SK-N-SH (cell line): ENCODE measurements at regions not wholly inside any gene's neighbourhood (a gene's known extent, or its start where the extent isn't known, plus 50 kb on each side); places are given as distances from the start of the nearest gene placed in this dataset.

Experiments used
- CTCF ChIA-PET: fragments of 300-600, 350-600 bp; formaldehyde crosslinking; extraction: SDS; loops from one replicate; lab custom pipeline; 2021; lab: Yijun Ruan, JAX
- POLR2A ChIA-PET: fragments of 350-600 bp; sonication (Branson Sonifier 250); formaldehyde crosslinking; extraction: SDS; loops from one replicate; lab custom pipeline; 2020; ENCODE audit warnings: antibody characterized with exemption, inconsistent platforms; lab: Yijun Ruan, JAX
- DNase-seq: peaks from one replicate; pipeline ENCODE4 v3.0.0; 2012
- H2AFZ ChIP-seq: fragments of 200-600 bp; sonication (generic); 2 replicates; pipeline ENCODE4 v1.8.1; 2016; ENCODE audit warnings: antibody characterized with exemption, mild to moderate bottlenecking, low read depth
- H3F3A ChIP-seq: fragments of 200-600 bp; sonication (generic); replicated peaks from 2 replicates; pipeline ENCODE3; 2016; ENCODE audit warnings: antibody characterized with exemption, mild to moderate bottlenecking; ENCODE audit not compliant: insufficient read depth
- H3K27ac ChIP-seq, 2 experiments: fragments of 200-500 bp in 1 of 2; fragments of 200-600 bp in 1 of 2; sonication (Bioruptor generic) in 1 of 2; sonication (generic), shearing (Covaris generic) in 1 of 2; 2 replicates each; pipeline versions ENCODE4 v1.5.1 to v1.6.1; 2014 to 2016; ENCODE audit warnings: low read depth in 2 of 2, inconsistent platforms in 1 of 2, low read length in 1 of 2, mild to moderate bottlenecking in 1 of 2, mixed read lengths in 1 of 2
- H3K27me3 ChIP-seq: fragments of 200-600 bp; sonication (generic), shearing (Covaris generic); 2 replicates; pipeline ENCODE4 v1.6.1; 2016; ENCODE audit warnings: mixed run types; ENCODE audit not compliant: insufficient read depth
- H3K36me3 ChIP-seq, 2 experiments: fragments of 200-500 bp in 1 of 2; fragments of 200-600 bp in 1 of 2; sonication (Bioruptor generic) in 1 of 2; sonication (generic) in 1 of 2; replicated peaks in 1 of 2; 2 replicates each; pipeline versions ENCODE3 to v1.5.1; 2014 to 2016; ENCODE audit warnings: low read length in 1 of 2, mild to moderate bottlenecking in 1 of 2; ENCODE audit not compliant: insufficient read depth in 2 of 2, control insufficient read depth in 1 of 2
- H3K4me1 ChIP-seq, 2 experiments: fragments of 200-500 bp in 1 of 2; fragments of 200-600 bp in 1 of 2; sonication (Bioruptor generic) in 1 of 2; sonication (generic), shearing (Covaris generic) in 1 of 2; 2 replicates each; pipeline versions ENCODE4 v1.5.1 to v1.6.1; 2014 to 2016; ENCODE audit warnings: low read depth in 1 of 2, low read length in 1 of 2, mixed run types in 1 of 2; ENCODE audit not compliant: insufficient read depth in 2 of 2, control insufficient read depth in 1 of 2
- H3K4me2 ChIP-seq: fragments of 200-600 bp; sonication (generic), shearing (Covaris generic); 2 replicates; pipeline ENCODE4 v1.6.1; 2017; ENCODE audit warnings: mixed run types
- H3K4me3 ChIP-seq, 2 experiments: fragments of 200-500 bp in 1 of 2; fragments of 200-600 bp in 1 of 2; sonication (Bioruptor generic) in 1 of 2; sonication (generic), shearing (Covaris generic) in 1 of 2; 2 replicates each; pipeline versions ENCODE4 v1.5.1 to v1.8.1; 2014 to 2016; ENCODE audit warnings: low read depth in 2 of 2, inconsistent platforms in 1 of 2, low read length in 1 of 2, mild to moderate bottlenecking in 1 of 2, mixed read lengths in 1 of 2, moderate library complexity in 1 of 2
- H3K79me2 ChIP-seq: fragments of 200-600 bp; sonication (generic); 2 replicates; pipeline ENCODE4 v1.8.1; 2017; ENCODE audit warnings: mild to moderate bottlenecking; ENCODE audit not compliant: insufficient read depth
- H3K9ac ChIP-seq: fragments of 200-600 bp; sonication (generic); 2 replicates; pipeline ENCODE4 v1.6.1; 2017; ENCODE audit warnings: mixed run types
- H3K9me2 ChIP-seq: fragments of 200-600 bp; sonication (generic); 2 replicates; pipeline ENCODE4 v1.6.1; 2017; ENCODE audit warnings: mixed run types
- H3K9me3 ChIP-seq: fragments of 200-600 bp; sonication (generic); 2 replicates; pipeline ENCODE4 v1.6.1; 2017; ENCODE audit warnings: mixed run types, mild to moderate bottlenecking, moderate library complexity
- H4K20me1 ChIP-seq: fragments of 200-600 bp; sonication (generic); 2 replicates; pipeline ENCODE4 v1.6.1; 2017; ENCODE audit warnings: mild to moderate bottlenecking, mixed run types; ENCODE audit not compliant: insufficient read depth
- CHD2 ChIP-seq: fragments of 150-350 bp; IDR thresholded peaks from 2 replicates; pipeline ENCODE4 v1.6.1; 2018; ENCODE audit warnings: low read length; ENCODE audit not compliant: partially characterized antibody
- CTCF ChIP-seq: fragments of 200-600 bp; sonication (generic); IDR thresholded peaks from 2 replicates; pipeline ENCODE4 v1.6.1; 2017; ENCODE audit warnings: antibody characterized with exemption, mild to moderate bottlenecking, moderate library complexity
- EP300 ChIP-seq, 2 experiments: IDR thresholded peaks; 2 replicates each; pipeline versions ENCODE4 v1.4.0 to v1.6.1; 2012; ENCODE audit warnings: borderline replicate concordance in 1 of 2, low read depth in 1 of 2, low read length in 1 of 2
- FOSL2 ChIP-seq: IDR thresholded peaks from 2 replicates; pipeline ENCODE4 v1.4.0; 2012; ENCODE audit warnings: low read depth, mild to moderate bottlenecking, moderate library complexity, borderline replicate concordance
- FOXJ3 ChIP-seq: sonication (generic); formaldehyde crosslinking; IDR thresholded peaks from 2 replicates; pipeline ENCODE4 v1.5.1; 2020; ENCODE audit warnings: mild to moderate bottlenecking, missing genetic modification reagents
- FOXM1 ChIP-seq: IDR thresholded peaks from 2 replicates; pipeline ENCODE4 v1.4.0; 2012; ENCODE audit warnings: low read depth, mild to moderate bottlenecking
- GATA2 ChIP-seq: sonication (generic); formaldehyde crosslinking; IDR thresholded peaks from 2 replicates; pipeline ENCODE4 v1.5.0; 2020; ENCODE audit warnings: mild to moderate bottlenecking, missing genetic modification reagents
- IRF3 ChIP-seq: fragments of 150-350 bp; IDR thresholded peaks from 2 replicates; pipeline ENCODE4 v1.6.1; 2016; ENCODE audit warnings: mild to moderate bottlenecking, low read depth, low read length
- JUND ChIP-seq: IDR thresholded peaks from 2 replicates; pipeline ENCODE4 v1.4.0; 2012
- MXI1 ChIP-seq: IDR thresholded peaks from 2 replicates; pipeline ENCODE4 v1.6.1; 2012; ENCODE audit warnings: mild to moderate bottlenecking, low read depth, low read length, improper control_type of control experiment
- NFIC ChIP-seq: IDR thresholded peaks from 2 replicates; pipeline ENCODE4 v1.4.0; 2012; ENCODE audit warnings: borderline replicate concordance
- NRF1 ChIP-seq: IDR thresholded peaks from 2 replicates; pipeline ENCODE4 v1.6.1; 2012; ENCODE audit warnings: low read depth, mild to moderate bottlenecking, low read length
- RAD21 ChIP-seq: IDR thresholded peaks from 2 replicates; pipeline ENCODE4 v1.6.1; 2012; ENCODE audit warnings: mild to moderate bottlenecking, low read length
- SIN3A ChIP-seq: IDR thresholded peaks from 2 replicates; pipeline ENCODE4 v1.6.1; 2012; ENCODE audit warnings: low read depth, mild to moderate bottlenecking, low read length, moderate library complexity, borderline replicate concordance
- TAF1 ChIP-seq: IDR thresholded peaks from 2 replicates; pipeline ENCODE4 v1.6.1; 2012; ENCODE audit warnings: low read depth, mild to moderate bottlenecking, low read length, moderate library complexity, borderline replicate concordance
- USF1 ChIP-seq: IDR thresholded peaks from 2 replicates; pipeline ENCODE4 v1.4.0; 2012; ENCODE audit warnings: low read depth, borderline replicate concordance
- USF2 ChIP-seq: fragments of 150-350 bp; IDR thresholded peaks from 2 replicates; pipeline ENCODE4 v1.6.1; 2017; ENCODE audit warnings: antibody characterized with exemption, low read length, low read depth, borderline replicate concordance
- ZBTB33 ChIP-seq: IDR thresholded peaks from 2 replicates; pipeline ENCODE4 v1.4.0; 2012; ENCODE audit warnings: low read depth, borderline replicate concordance
- WGBS: methylation state at CpG from one replicate; pipeline ENCODE4 v1.1.6; 2017; ENCODE audit warnings: low lambda C conversion rate; 5-methylcytosine and 5-hydroxymethylcytosine counted together

- Histone ChIP-seq H2AFZ (no peak overlapping the region), H3K9ac (no peak overlapping the region), H3K79me2 (no peaks in the 10 kb centered on the region), H3K36me3 (no peaks in the 10 kb centered on the region), H3K9me3 (peaks cover 3% of the 10 kb centered on the region), H3K4me1 (no peaks in the 10 kb centered on the region), H3F3A (no peaks in the 10 kb centered on the region), H4K20me1 (no peaks in the 10 kb centered on the region), H3K27me3 (no peaks in the 10 kb centered on the region), H3K4me2 (no peak overlapping the region), H3K9me2 (no peaks in the 10 kb centered on the region), H3K27ac (no peak overlapping the region), H3K4me3 (no peak overlapping the region)
- WGBS: 100% methylated on average over 1 of the region's 1 CpG
- CTCF ChIA-PET: no interaction called here
- no peak for TF ChIP-seq JUND
- TF ChIP-seq ZBTB33: no peak
- no peak for TF ChIP-seq USF2
- TF ChIP-seq GATA2 (CRISPR knock-in tag): no peak
- TF ChIP-seq MXI1: no peak
- no peak for TF ChIP-seq RAD21
- TF ChIP-seq CTCF: no peak
- no peak for TF ChIP-seq SIN3A
- TF ChIP-seq TAF1: no peak
- no peak for TF ChIP-seq NFIC
- TF ChIP-seq CHD2: no peak
- DNase-seq: no peak
- POLR2A ChIA-PET: no interaction called here
These were observed 184.3 kb upstream of the SYNCRIP start for GRCh38 chr6:85826997-85827396.

GRCh38 chr6:85824329-85824728 lies 181.6 kb upstream of the SYNCRIP start:
- H3K9ac ChIP-seq: no peak overlapping the region
- H3K27me3 ChIP-seq: no peaks in the 10 kb centered on the region
- no CpG with 5 or more reads among the region's 1 CpG for WGBS
- DNase-seq: no peak
- no peaks in the 10 kb centered on the region for H3K4me1 ChIP-seq
- H3K9me2 ChIP-seq: no peaks in the 10 kb centered on the region
- H2AFZ ChIP-seq: no peak overlapping the region
- POLR2A ChIA-PET: no interaction called here
- no peaks in the 10 kb centered on the region for H3F3A ChIP-seq
- H3K79me2 ChIP-seq: no peaks in the 10 kb centered on the region
- no peak overlapping the region for H3K4me2 ChIP-seq
- peaks cover 3% of the 10 kb centered on the region for H3K9me3 ChIP-seq
- H3K4me3 ChIP-seq: no peak overlapping the region
- H3K36me3 ChIP-seq: no peaks in the 10 kb centered on the region
- CTCF ChIA-PET: interaction anchor here (0.8 kb wide), 1 partner anchor 1113 kb away, joined by 3 read pairs; the partner anchor contains the start of gene HTR1E
- H4K20me1 ChIP-seq: no peaks in the 10 kb centered on the region
- no peak overlapping the region for H3K27ac ChIP-seq
- TF ChIP-seq NRF1 (no peak), EP300 (IDR thresholded peaks at IDR 0.05; ENCODE audit: borderline replicate concordance in 1 of 2, low read depth in 1 of 2, low read length in 1 of 2) (no peak), IRF3 (no peak), USF2 (no peak), SIN3A (no peak), USF1 (no peak), FOSL2 (no peak), GATA2 (CRISPR knock-in tag) (no peak), FOXJ3 (CRISPR knock-in tag) (no peak), FOXM1 (no peak)
